PC-3 (cell line): ENCODE measurements at regions not wholly inside any gene's neighbourhood (a gene's known extent, or its start where the extent isn't known, plus 50 kb on each side); places are given as distances from the start of the nearest gene placed in this dataset.

Experiments used
- ATAC-seq: fragments of 200-7000 bp; cut with Tn5 transposase; 2 replicates; pipeline ENCODE4 v1.9.1; 2020; ENCODE audit warnings: mild to moderate bottlenecking, moderate library complexity
- BruUV-seq: library from RNA; stranded (reverse); fragments of 400-500 nt; replicated peaks from 2 replicates; lab custom pipeline; 2021; lab: Mats Ljungman, UMichigan
- CTCF ChIA-PET: fragments of 300-600 bp; sonication (Branson Sonifier 250); formaldehyde crosslinking; loops from one replicate; lab custom pipeline; 2022; ENCODE audit warnings: antibody characterized with exemption; lab: Charles Lee
- POLR2A ChIA-PET: fragments of 300-600 bp; sonication (Branson Sonifier 250); formaldehyde crosslinking; loops from one replicate; lab custom pipeline; 2022; ENCODE audit warnings: antibody characterized with exemption; ENCODE audit not compliant: unreplicated experiment; lab: Charles Lee
- DNase-seq: peaks from one replicate; pipeline ENCODE4 v3.0.0-alpha.2; 2015
- H2AFZ ChIP-seq: fragments of 300-600 bp; sonication (generic); 2 replicates; pipeline ENCODE4 v1.6.0; 2016; ENCODE audit warnings: antibody characterized with exemption, low read length
- H3F3A ChIP-seq: fragments of 300-600 bp; sonication (generic); one replicate; pipeline ENCODE4 v1.6.0; 2017; ENCODE audit warnings: antibody characterized with exemption, low read length, control low read depth, mild to moderate bottlenecking; ENCODE audit not compliant: unreplicated experiment
- H3K27ac ChIP-seq: fragments of 300-600 bp; sonication (generic); 2 replicates; pipeline ENCODE4 v1.5.1; 2016; ENCODE audit warnings: mild to moderate bottlenecking, low read length
- H3K27me3 ChIP-seq: fragments of 300-600 bp; sonication (generic); 2 replicates; pipeline ENCODE4 v1.6.1; 2016; ENCODE audit warnings: low read length, mixed read lengths
- H3K36me3 ChIP-seq: fragments of 300-600 bp; sonication (generic); 2 replicates; pipeline ENCODE4 v1.6.1; 2016; ENCODE audit warnings: low read depth, mixed run types, low read length, mixed read lengths
- H3K4me1 ChIP-seq: fragments of 300-600 bp; sonication (generic); 2 replicates; pipeline ENCODE4 v1.5.1; 2016; ENCODE audit warnings: low read length; ENCODE audit not compliant: insufficient read depth
- H3K4me2 ChIP-seq: fragments of 300-600 bp; sonication (generic); 2 replicates; pipeline ENCODE4 v1.6.0; 2016; ENCODE audit warnings: low read length
- H3K4me3 ChIP-seq: fragments of 300-600 bp; sonication (generic); 2 replicates; pipeline ENCODE4 v1.5.1; 2016; ENCODE audit warnings: mild to moderate bottlenecking, low read length, mixed read lengths
- H3K79me2 ChIP-seq: fragments of 300-600 bp; sonication (generic); 2 replicates; pipeline ENCODE4 v1.6.1; 2017; ENCODE audit warnings: low read length, mixed read lengths
- H3K9ac ChIP-seq: fragments of 300-600 bp; sonication (generic); 2 replicates; pipeline ENCODE4 v1.6.0; 2016; ENCODE audit warnings: mild to moderate bottlenecking, low read length
- H3K9me2 ChIP-seq: fragments of 300-600 bp; sonication (generic); replicated peaks from 2 replicates; pipeline ENCODE4 v1.6.1; 2016; ENCODE audit warnings: mixed run types, low read length, mixed read lengths
- H3K9me3 ChIP-seq: fragments of 300-600 bp; sonication (generic); 2 replicates; pipeline ENCODE4 v1.6.1; 2016; ENCODE audit warnings: low read length, mixed read lengths
- H4K20me1 ChIP-seq: fragments of 300-600 bp; sonication (generic); 2 replicates; pipeline ENCODE4 v1.6.1; 2016; ENCODE audit warnings: low read length, mixed read lengths
- CTCF ChIP-seq: fragments of 300-600 bp; sonication (generic); conservative IDR thresholded peaks from 2 replicates; pipeline ENCODE4 v1.5.1; 2017; ENCODE audit warnings: antibody characterized with exemption, low read depth, mild to moderate bottlenecking, low read length
- EZH2 ChIP-seq: fragments of 300-600 bp; sonication (generic); IDR thresholded peaks from one replicate; pipeline ENCODE4 v1.6.1; 2017; ENCODE audit warnings: antibody characterized with exemption, mild to moderate bottlenecking, low read length; ENCODE audit not compliant: unreplicated experiment
- EZH2phosphoT487 ChIP-seq: fragments of 300-600 bp; sonication (generic); IDR thresholded peaks from 2 replicates; pipeline ENCODE4 v1.6.1; 2018; ENCODE audit warnings: mild to moderate bottlenecking, antibody characterized with exemption, low read length, borderline replicate concordance
- intact Hi-C: fragments of 100-400 bp; cut with micrococcal nuclease; formaldehyde crosslinking; loops from 2 replicates; pipeline ENCODE4 v1.9.0; 2023

- no peak for DNase-seq
- H3K9me3 ChIP-seq: no peaks in the 10 kb centered on the region
- no peak overlapping the region for H3K9ac ChIP-seq
- H3K27me3 ChIP-seq: no peaks in the 10 kb centered on the region
- no peaks in the 10 kb centered on the region for H3F3A ChIP-seq
- ChIA-PET POLR2A (no interaction called here), CTCF (no interaction called here)
- H4K20me1 ChIP-seq: no peaks in the 10 kb centered on the region
- H3K4me2 ChIP-seq: no peak overlapping the region
- H3K36me3 ChIP-seq: no peaks in the 10 kb centered on the region
- no peak for ATAC-seq
- intact Hi-C loops: no loop called here
- no peaks in the 10 kb centered on the region for H3K9me2 ChIP-seq
- H3K27ac ChIP-seq: no peak overlapping the region
- H3K4me3 ChIP-seq: no peak overlapping the region
- no TSS peak for BruUV-seq
- TF ChIP-seq CTCF: no peak
- no peak for TF ChIP-seq EZH2phosphoT487
- TF ChIP-seq EZH2: no peak
- no peaks in the 10 kb centered on the region for H3K79me2 ChIP-seq
- H3K4me1 ChIP-seq: no peaks in the 10 kb centered on the region
- no peak overlapping the region for H2AFZ ChIP-seq
Measured at GRCh38 chr6:132235596-132236280, 165.5 kb downstream of the MOXD1 start.

- H3F3A ChIP-seq: no peaks in the 10 kb centered on the region
- no peak overlapping the region for H2AFZ ChIP-seq
- H3K4me1 ChIP-seq: no peaks in the 10 kb centered on the region
- H4K20me1 ChIP-seq: no peaks in the 10 kb centered on the region
- H3K9me2 ChIP-seq: no peaks in the 10 kb centered on the region
- H3K27me3 ChIP-seq: no peaks in the 10 kb centered on the region
- no peaks in the 10 kb centered on the region for H3K36me3 ChIP-seq
- no peaks in the 10 kb centered on the region for H3K9me3 ChIP-seq
- ChIA-PET CTCF (no interaction called here), POLR2A (no interaction called here)
- no peak overlapping the region for H3K4me3 ChIP-seq
- no peaks in the 10 kb centered on the region for H3K79me2 ChIP-seq
- no peak for TF ChIP-seq EZH2
- no TSS peak for BruUV-seq
- ATAC-seq (no peak), DNase-seq (no peak)
- H3K27ac ChIP-seq: no peak overlapping the region
- H3K4me2 ChIP-seq: no peak overlapping the region
- H3K9ac ChIP-seq: no peak overlapping the region
- intact Hi-C loops: no loop called here
Measured at GRCh38 chr6:132234356-132234755, 166.9 kb downstream of the MOXD1 start.

GRCh38 chr6:132231121-132231884, 170.0 kb downstream of the MOXD1 start:
- H3K9ac ChIP-seq: no peak overlapping the region
- no peaks in the 10 kb centered on the region for H3K9me2 ChIP-seq
- ChIA-PET POLR2A (no interaction called here), CTCF (no interaction called here)
- intact Hi-C loops: no loop called here
- no peak for TF ChIP-seq CTCF
- no peak for TF ChIP-seq EZH2phosphoT487
- no peak for TF ChIP-seq EZH2
- no peaks in the 10 kb centered on the region for H3K9me3 ChIP-seq
- H3K4me1 ChIP-seq: no peaks in the 10 kb centered on the region
- no peaks in the 10 kb centered on the region for H4K20me1 ChIP-seq
- no peak overlapping the region for H3K27ac ChIP-seq
- H3K4me2 ChIP-seq: no peak overlapping the region
- DNase-seq (no peak), ATAC-seq (no peak)
- H2AFZ ChIP-seq: no peak overlapping the region
- no peaks in the 10 kb centered on the region for H3K79me2 ChIP-seq
- no TSS peak for BruUV-seq
- H3F3A ChIP-seq: no peaks in the 10 kb centered on the region
- H3K4me3 ChIP-seq: no peak overlapping the region
- H3K36me3 ChIP-seq: no peaks in the 10 kb centered on the region
- no peaks in the 10 kb centered on the region for H3K27me3 ChIP-seq
